Kidney (tissue), 13 donors: ENCODE measurements at regions not wholly inside any gene's neighbourhood (a gene's known extent, or its start where the extent isn't known, plus 50 kb on each side); places are given as distances from the start of the nearest gene placed in this dataset.

ENCODE experiments used
- DNase-seq, 5 donors: peaks; one replicate each; pipeline ENCODE4 v3.0.0-alpha.2; 2013 to 2020
- FAIRE-seq: peaks from 2 replicates; lab custom pipeline; 2012; peaks lifted over from hg19 to GRCh38; lab: Jason Lieb, UNC
- H3K27ac ChIP-seq, 2 donors: one replicate each; pipeline ENCODE4 v1.7.0; 2013; ENCODE audit warnings: low read depth in 2 of 2, low read length in 2 of 2, inconsistent platforms in 1 of 2
- H3K27me3 ChIP-seq: one replicate; pipeline ENCODE4 v1.7.1; 2013; ENCODE audit warnings: low read length, inconsistent platforms; ENCODE audit not compliant: control insufficient read depth, insufficient read depth
- H3K36me3 ChIP-seq, 3 donors: one replicate each; pipeline versions ENCODE4 v1.7.0 to v1.7.1; 2013; ENCODE audit warnings: low read length in 3 of 3, control low read depth in 1 of 3, inconsistent platforms in 1 of 3; ENCODE audit not compliant: insufficient read depth in 3 of 3, control insufficient read depth in 2 of 3
- H3K4me1 ChIP-seq, 3 donors: one replicate each; pipeline versions ENCODE4 v1.7.0 to v1.7.1; 2013; ENCODE audit warnings: low read length in 3 of 3, inconsistent platforms in 1 of 3, low read depth in 1 of 3; ENCODE audit not compliant: control insufficient read depth in 2 of 3, insufficient read depth in 2 of 3
- H3K4me3 ChIP-seq, 3 donors: one replicate each; pipeline versions ENCODE4 v1.7.0 to v1.8.1; 2013; ENCODE audit warnings: low read length in 3 of 3, control low read depth in 1 of 3, inconsistent platforms in 1 of 3
- H3K9ac ChIP-seq, 3 donors: one replicate each; pipeline versions ENCODE4 v1.7.0 to v1.7.1; 2013; ENCODE audit warnings: low read length in 3 of 3, control low read depth in 1 of 3, inconsistent platforms in 1 of 3
- H3K9me3 ChIP-seq, 3 donors: one replicate each; pipeline versions ENCODE4 v1.7.0 to v1.7.1; 2013; ENCODE audit warnings: low read length in 3 of 3, control low read depth in 1 of 3, inconsistent platforms in 1 of 3; ENCODE audit not compliant: control insufficient read depth in 2 of 3, insufficient read depth in 1 of 3
- intact Hi-C: fragments of 100-400 bp; cut with DNase I; formaldehyde crosslinking; loops from one replicate; pipeline ENCODE4 v1.11.1; 2022
- TF ChIP-seq, protein P1 (sequence below): IDR thresholded peaks from 3 replicates; pipeline ENCODE4 v1.5.1; 2012; ENCODE audit warnings: mild to moderate bottlenecking, moderate library complexity, borderline replicate concordance; ENCODE audit not compliant: insufficient read depth; ENCODE audit errors: extremely low read depth
- donor health status: control.
- donor health status: control.
- donor health status: control.
- donor health status: control.
- donor health status: control.
- donor health status: DM: yes; HTN: yes; CAD: no.
- donor health status: Normal renal cell carcinoma (clear cell type).

- Histone ChIP-seq H3K27ac (no peak overlapping the region), H3K9ac (no peak overlapping the region), H3K9me3 (no peaks in the 10 kb centered on the region), H3K4me1 (peaks cover 0 to 4% (median 0%) of the 10 kb centered on the region in 3 donors), H3K4me3 (no peak overlapping the region), H3K27me3 (no peaks in the 10 kb centered on the region), H3K36me3 (no peaks in the 10 kb centered on the region)
- DNase-seq: no peak
- TF ChIP-seq, protein P1, sequence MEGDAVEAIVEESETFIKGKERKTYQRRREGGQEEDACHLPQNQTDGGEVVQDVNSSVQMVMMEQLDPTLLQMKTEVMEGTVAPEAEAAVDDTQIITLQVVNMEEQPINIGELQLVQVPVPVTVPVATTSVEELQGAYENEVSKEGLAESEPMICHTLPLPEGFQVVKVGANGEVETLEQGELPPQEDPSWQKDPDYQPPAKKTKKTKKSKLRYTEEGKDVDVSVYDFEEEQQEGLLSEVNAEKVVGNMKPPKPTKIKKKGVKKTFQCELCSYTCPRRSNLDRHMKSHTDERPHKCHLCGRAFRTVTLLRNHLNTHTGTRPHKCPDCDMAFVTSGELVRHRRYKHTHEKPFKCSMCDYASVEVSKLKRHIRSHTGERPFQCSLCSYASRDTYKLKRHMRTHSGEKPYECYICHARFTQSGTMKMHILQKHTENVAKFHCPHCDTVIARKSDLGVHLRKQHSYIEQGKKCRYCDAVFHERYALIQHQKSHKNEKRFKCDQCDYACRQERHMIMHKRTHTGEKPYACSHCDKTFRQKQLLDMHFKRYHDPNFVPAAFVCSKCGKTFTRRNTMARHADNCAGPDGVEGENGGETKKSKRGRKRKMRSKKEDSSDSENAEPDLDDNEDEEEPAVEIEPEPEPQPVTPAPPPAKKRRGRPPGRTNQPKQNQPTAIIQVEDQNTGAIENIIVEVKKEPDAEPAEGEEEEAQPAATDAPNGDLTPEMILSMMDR: no peak
- FAIRE-seq: no peak
- intact Hi-C loops: no loop called here
These were observed 348.7 kb upstream of the TBL1XR1 start for GRCh38 chr3:177545964-177546363.

- Histone ChIP-seq H3K4me1 (peaks cover 0 to 4% (median 0%) of the 10 kb centered on the region in 3 donors), H3K36me3 (no peaks in the 10 kb centered on the region), H3K4me3 (no peak overlapping the region), H3K27ac (no peak overlapping the region), H3K9ac (no peak overlapping the region), H3K9me3 (no peaks in the 10 kb centered on the region), H3K27me3 (no peaks in the 10 kb centered on the region)
- FAIRE-seq (no peak), DNase-seq (peak in 3 of 5 donors; percentile 25 to 67 (median 63))
- intact Hi-C loops: no loop called here
- TF ChIP-seq, protein P1: no peak
These were observed 350.5 kb upstream of the TBL1XR1 start for GRCh38 chr3:177547711-177548350.

- Histone ChIP-seq H3K9me3 (no peaks in the 10 kb centered on the region), H3K27me3 (no peaks in the 10 kb centered on the region), H3K9ac (no peak overlapping the region), H3K4me1 (peaks cover 0 to 4% (median 0%) of the 10 kb centered on the region in 3 donors), H3K4me3 (no peak overlapping the region), H3K36me3 (no peaks in the 10 kb centered on the region), H3K27ac (no peak overlapping the region)
- DNase-seq (no peak), FAIRE-seq (no peak)
- intact Hi-C loops: no loop called here
- TF ChIP-seq, protein P1: no peak
These were observed 353.4 kb upstream of the TBL1XR1 start for GRCh38 chr3:177550667-177551066.
